H1 (cell line): ENCODE measurements at regions not wholly inside any gene's neighbourhood (a gene's known extent, or its start where the extent isn't known, plus 50 kb on each side); places are given as distances from the start of the nearest gene placed in this dataset.

ENCODE experiments used
- ASH2L ChIP-seq: fragments of 200-600, 300-600 bp; sonication (generic); IDR thresholded peaks from one replicate; pipeline ENCODE4 v1.7.1; 2017; ENCODE audit warnings: low read length
- CBX5 ChIP-seq: fragments of 300-800, 300-1000 bp; sonication (generic); IDR thresholded peaks from 2 replicates; pipeline ENCODE4 v1.7.1; 2016; ENCODE audit warnings: antibody characterized with exemption, low read length, low read depth
- CEBPB ChIP-seq: IDR thresholded peaks from 2 replicates; pipeline ENCODE4 v1.6.1; 2012; ENCODE audit warnings: low read depth, low read length
- CTBP2 ChIP-seq: IDR thresholded peaks from 2 replicates; pipeline ENCODE4 v1.7.0; 2011; ENCODE audit warnings: borderline replicate concordance, mild to moderate bottlenecking, moderate library complexity, mixed read lengths, low read length; ENCODE audit not compliant: insufficient read depth, insufficient read length
- MAFK ChIP-seq: IDR thresholded peaks from 2 replicates; pipeline ENCODE4 v1.6.1; 2012; ENCODE audit warnings: low read depth, mild to moderate bottlenecking, improper control_type of control experiment, low read length
- PHF8 ChIP-seq: fragments of 200-600 bp; sonication (generic); conservative IDR thresholded peaks from 2 replicates; pipeline ENCODE4 v1.7.1; 2012; ENCODE audit warnings: low read depth, mild to moderate bottlenecking, inconsistent platforms, low read length, moderate library complexity
- POLR2A ChIP-seq, 2 experiments: IDR thresholded peaks; 1 replicate in 1 of 2; 2 replicates in 1 of 2; pipeline ENCODE4 v1.6.1; 2011; ENCODE audit warnings: low read depth in 2 of 2, low read length in 2 of 2, mild to moderate bottlenecking in 2 of 2; ENCODE audit errors: control extremely low read depth in 1 of 2
- POU5F1 ChIP-seq: IDR thresholded peaks from 2 replicates; pipeline ENCODE4 v1.6.1; 2011; ENCODE audit warnings: low read depth, mild to moderate bottlenecking, low read length, moderate library complexity
- SIX5 ChIP-seq: IDR thresholded peaks from 2 replicates; pipeline ENCODE4 v1.6.1; 2011; ENCODE audit warnings: mild to moderate bottlenecking, low read depth, low read length
- TAF1 ChIP-seq: IDR thresholded peaks from 2 replicates; pipeline ENCODE4 v1.6.1; 2011; ENCODE audit warnings: mild to moderate bottlenecking, low read depth, low read length
- ZNF274 ChIP-seq: IDR thresholded peaks from 2 replicates; pipeline ENCODE4 v1.7.0; 2012; ENCODE audit warnings: low read length, borderline replicate concordance; ENCODE audit errors: extremely low read depth
- TF ChIP-seq, protein P1 (sequence below), 3 experiments: IDR thresholded peaks; 1 replicate in 2 of 3; 2 replicates in 1 of 3; pipeline versions ENCODE4 v1.5.1 to v1.6.1; 2011; ENCODE audit warnings: low read length in 3 of 3, mild to moderate bottlenecking in 3 of 3, inconsistent platforms in 2 of 3, low read depth in 1 of 3, moderate library complexity in 1 of 3; ENCODE audit not compliant: insufficient read depth in 1 of 3; ENCODE audit errors: control extremely low read depth in 1 of 3
- TF ChIP-seq, protein P2 (sequence below): IDR thresholded peaks from 2 replicates; pipeline ENCODE4 v1.6.1; 2012; ENCODE audit warnings: inconsistent platforms

DNA sequence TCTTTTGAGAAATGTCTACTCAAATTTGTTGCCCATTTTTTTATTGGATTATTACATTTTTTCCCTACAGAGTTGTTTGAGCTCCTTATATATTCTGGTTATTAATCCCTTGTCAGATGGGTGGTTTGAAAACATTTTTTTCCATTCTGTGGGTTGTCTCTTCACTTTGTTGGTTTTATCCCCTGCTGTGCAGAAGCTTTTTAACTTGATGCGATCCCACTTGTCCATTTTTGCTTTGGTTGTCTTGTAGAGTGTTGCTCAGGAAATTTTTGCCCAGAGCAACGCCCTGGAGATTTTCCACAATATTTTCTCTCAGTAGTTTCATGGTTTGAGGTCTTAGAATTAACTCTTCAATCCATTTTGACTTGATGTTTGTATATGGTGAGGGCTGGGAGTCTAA is 592.8 kb upstream of the GOT2 start:
- TF ChIP-seq, protein P1, sequence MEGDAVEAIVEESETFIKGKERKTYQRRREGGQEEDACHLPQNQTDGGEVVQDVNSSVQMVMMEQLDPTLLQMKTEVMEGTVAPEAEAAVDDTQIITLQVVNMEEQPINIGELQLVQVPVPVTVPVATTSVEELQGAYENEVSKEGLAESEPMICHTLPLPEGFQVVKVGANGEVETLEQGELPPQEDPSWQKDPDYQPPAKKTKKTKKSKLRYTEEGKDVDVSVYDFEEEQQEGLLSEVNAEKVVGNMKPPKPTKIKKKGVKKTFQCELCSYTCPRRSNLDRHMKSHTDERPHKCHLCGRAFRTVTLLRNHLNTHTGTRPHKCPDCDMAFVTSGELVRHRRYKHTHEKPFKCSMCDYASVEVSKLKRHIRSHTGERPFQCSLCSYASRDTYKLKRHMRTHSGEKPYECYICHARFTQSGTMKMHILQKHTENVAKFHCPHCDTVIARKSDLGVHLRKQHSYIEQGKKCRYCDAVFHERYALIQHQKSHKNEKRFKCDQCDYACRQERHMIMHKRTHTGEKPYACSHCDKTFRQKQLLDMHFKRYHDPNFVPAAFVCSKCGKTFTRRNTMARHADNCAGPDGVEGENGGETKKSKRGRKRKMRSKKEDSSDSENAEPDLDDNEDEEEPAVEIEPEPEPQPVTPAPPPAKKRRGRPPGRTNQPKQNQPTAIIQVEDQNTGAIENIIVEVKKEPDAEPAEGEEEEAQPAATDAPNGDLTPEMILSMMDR (IDR thresholded peaks at IDR 0.05; ENCODE audit: control extremely low read depth in 1 of 3, insufficient read depth in 1 of 3, low read depth in 1 of 3, low read length in 3 of 3), result no peak
- TF ChIP-seq POLR2A (IDR thresholded peaks at IDR 0.05; ENCODE audit: control extremely low read depth in 1 of 2, low read depth in 2 of 2, low read length in 2 of 2) (no peak), ZNF274 (no peak), TAF1 (no peak), POU5F1 (no peak), CBX5 (no peak), SIX5 (no peak), MAFK (no peak), PHF8 (no peak), CEBPB (no peak), ASH2L (no peak), CTBP2 (no peak)
- TF ChIP-seq, protein P2, sequence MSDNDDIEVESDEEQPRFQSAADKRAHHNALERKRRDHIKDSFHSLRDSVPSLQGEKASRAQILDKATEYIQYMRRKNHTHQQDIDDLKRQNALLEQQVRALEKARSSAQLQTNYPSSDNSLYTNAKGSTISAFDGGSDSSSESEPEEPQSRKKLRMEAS, result no peak
